DLD1 (cell line): ENCODE measurements at regions not wholly inside any gene's neighbourhood (a gene's known extent, or its start where the extent isn't known, plus 50 kb on each side); places are given as distances from the start of the nearest gene placed in this dataset.
"Not testable (repeated sequence)": the region's sequence is repeated elsewhere in the genome, so short reads cannot be mapped to it uniquely, and the experiment has no call there.

Experiments used
- in situ Hi-C: cut with HindIII; loops from 2 replicates; pipeline ENCODE4 v1.10.0; 2017; ENCODE audit warnings: low sequenced_read_pairs

DNA sequence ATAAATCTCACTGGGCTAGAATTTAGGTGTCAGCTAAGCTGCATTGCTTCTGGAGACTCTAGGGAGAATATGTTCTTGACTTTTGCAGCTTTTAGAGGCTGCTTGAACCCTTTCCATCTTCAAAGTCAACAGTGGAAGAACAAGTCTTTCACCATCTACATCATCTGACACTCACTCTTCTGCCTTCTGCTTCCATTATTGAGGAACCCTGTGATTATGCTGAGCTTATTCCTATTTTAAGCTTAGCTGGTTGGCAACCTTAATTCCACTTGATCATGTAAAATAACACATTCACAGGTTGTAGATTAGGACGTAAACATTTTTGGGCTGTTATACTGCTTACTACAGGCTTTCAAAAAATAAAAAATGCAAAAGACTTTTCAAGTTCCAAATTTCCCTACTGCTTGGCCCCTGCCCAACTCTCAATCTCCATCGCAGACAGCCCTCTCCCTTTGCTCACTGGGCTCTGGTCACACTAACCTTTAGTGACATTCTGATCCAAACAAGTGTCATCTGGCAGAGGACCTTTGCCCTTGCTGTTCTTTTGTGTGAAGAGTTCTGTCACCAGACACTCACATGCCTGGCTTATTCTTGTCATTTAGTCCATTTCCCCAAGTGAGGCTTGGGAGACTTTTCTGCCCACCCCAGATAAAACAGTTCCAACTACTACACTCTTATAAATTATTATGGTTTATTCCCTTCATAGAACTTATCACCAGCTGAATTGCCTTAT lies 1056.0 kb downstream of the STIM2 start:
- in situ Hi-C loops: no loop called here

DNA sequence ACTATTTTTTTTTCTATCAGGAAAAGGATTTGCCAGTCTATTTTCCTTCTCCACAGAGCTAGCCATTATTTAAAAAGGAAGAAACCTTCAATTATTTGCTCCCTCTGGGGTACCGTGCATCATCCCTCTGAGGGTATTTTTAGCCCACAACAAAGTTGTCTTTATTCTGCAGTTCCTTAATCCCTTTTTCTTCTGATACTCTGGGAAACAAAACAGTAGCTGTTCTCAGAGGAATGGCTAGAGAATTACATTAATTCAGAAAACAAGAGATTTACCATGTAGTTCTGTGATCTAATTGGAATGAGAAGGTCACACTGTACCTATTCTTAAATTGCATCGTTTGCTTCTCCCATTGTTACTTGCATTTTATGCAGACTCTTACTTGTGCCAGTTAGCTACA lies 1056.7 kb downstream of the STIM2 start:
- in situ Hi-C loops: no loop called here

DNA sequence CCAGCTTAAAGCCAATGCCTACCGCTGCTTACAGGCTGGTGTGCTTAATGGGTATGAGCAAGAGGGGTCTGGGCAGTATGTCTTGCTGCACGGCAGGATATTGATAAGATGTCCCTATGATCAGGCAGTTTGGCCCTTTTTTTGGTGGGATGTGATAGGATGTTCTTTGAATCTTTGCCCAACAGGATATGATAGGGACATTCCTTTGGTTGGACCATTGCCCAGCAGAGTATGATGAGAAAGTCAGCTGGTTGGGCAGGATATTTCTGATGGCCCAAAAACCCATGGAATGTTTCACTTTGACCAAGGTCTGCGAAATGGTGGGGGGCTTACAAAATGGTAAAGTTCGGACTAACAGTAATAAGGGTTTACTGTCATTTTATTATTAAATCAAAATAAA lies 1060.6 kb downstream of the STIM2 start:
- in situ Hi-C loops: no loop called here

DNA sequence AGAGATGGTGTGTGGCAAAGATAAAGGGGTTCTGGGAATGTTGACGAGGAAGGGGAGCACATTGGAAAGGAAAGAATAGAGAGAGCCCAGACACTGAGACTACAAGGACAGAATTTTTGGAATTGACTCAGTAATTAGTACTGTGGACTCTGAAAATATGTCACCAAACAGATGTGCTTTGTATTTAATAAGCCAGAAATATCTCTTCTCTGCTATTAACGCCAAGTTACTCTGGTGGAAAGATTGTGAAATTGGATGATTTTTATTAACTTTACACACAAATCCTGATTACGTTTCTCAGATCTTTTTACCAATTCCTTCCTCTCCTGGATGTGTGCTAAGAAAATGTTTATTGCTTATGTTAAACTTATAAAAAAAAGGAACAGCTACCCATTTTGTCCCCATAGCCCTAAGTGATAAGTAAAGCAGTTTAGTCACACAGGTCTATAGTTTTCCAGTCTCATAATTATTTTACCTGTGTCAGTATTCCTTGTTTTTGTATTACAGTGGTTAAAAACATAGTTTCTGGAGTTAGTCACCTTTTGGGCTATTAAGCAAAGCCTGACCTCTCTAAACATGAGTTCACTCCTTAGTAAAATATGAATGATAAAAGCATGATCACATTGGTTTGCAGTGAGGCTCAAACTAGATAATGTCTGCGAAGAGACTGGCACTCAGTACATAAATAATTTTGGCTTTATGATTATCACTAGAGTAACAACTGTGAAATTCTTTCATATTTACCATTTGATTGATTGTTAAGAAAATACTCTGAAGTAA lies 1068.3 kb downstream of the STIM2 start:
- in situ Hi-C loops: no loop called here

DNA sequence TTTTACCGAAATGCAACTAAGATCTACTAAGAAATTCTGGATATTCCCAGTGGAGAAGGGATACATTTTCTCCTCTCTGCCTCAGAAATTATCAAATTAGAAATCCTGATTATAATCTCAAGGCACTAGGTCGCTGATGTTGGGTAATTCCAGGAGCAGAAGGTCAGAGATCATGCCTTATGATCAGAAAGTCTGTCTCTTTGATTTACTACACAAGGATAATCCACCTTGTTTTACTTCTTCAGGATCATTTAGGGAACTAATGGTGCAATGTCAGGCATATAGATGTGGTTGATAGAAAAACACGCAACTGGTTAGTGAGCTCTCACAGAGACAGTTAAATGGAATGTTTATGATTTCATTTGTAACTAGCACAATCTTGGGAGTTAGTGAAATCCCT lies 1069.7 kb downstream of the STIM2 start:
- in situ Hi-C loops: no loop called here

GRCh38 chr4:27930976-27931375 lies 1070.3 kb downstream of the STIM2 start:
- in situ Hi-C loops: no loop called here

DNA sequence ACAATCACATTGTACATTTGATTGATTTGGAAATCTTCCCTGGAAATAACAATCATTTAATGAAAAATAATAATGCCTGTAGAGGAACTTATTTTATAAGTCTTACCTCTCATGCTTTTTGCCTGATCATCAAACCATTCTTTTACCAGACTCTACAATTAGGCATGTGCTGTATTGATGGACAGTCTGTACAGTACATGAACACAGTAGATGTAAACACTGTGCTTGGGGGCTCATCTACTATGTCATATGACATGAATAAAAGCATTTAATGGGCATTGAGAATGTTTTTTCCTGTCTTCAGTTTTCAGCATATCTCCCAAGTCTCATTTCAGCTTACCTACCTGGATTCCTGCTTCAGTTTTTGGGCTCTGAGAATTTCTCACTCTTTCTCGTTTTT lies 1070.9 kb downstream of the STIM2 start:
- in situ Hi-C loops: no loop called here

DNA sequence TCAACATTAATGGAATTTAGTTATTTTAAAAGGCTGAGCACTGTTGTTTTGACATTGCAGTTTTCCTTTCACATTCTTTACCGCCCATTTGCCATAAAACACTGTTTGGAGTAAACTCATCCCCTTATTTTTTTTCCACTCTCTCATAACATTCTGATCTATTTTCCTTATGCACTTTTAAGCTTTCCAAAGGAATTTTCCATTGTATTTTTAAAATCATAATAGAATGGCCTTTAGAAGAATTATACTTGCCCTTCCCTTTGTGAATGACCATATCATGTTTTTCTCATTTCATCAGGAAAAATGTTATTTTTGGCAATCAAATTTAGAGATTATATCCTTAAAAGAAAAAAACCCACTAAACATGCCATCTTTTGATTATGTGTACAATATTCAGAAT lies 1074.2 kb downstream of the STIM2 start:
- in situ Hi-C loops: no loop called here

- in situ Hi-C loops: no loop called here
Observed at GRCh38 chr4:27946799-27947198, 1086.2 kb downstream of the STIM2 start.

DNA sequence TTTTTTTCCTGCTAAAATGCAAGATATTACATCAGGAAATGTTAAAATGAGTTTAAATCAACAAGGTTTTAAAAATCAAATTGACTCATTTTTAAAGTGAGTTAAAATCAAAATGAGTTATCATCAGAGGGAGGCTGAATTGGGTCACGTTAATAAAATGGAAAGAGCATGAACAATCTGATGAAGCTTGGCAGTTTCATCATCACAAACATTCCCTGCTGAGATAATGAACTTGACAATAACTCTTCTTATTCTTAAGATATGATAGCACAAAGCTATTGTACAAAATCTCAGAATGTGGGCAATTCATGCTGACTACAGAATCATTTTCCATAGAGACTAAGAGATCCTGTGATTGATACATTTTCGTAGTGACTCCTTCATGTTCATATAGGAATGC lies 1086.7 kb downstream of the STIM2 start:
- in situ Hi-C loops: no loop called here

DNA sequence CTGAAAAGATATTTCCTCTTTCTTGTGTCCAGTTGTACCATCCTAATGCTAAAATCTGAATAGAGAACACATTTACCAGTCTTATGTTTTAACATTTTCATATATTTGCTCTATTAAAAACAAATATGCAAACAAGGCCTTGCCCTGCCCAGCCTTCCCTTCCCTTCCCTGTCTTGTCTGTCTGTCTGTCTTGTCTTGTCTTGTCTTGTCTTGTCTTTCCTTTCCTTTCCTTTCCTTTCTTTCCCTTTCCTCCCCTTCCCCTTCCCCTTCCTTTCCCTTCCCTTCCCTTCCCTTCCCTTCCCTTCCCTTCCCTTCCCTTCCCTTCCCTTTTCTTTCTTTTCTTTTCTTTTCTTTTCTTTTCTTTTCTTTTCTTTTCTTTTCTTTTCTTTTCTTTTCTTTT lies 1103.5 kb downstream of the STIM2 start:
- in situ Hi-C loops: no loop called here

DNA sequence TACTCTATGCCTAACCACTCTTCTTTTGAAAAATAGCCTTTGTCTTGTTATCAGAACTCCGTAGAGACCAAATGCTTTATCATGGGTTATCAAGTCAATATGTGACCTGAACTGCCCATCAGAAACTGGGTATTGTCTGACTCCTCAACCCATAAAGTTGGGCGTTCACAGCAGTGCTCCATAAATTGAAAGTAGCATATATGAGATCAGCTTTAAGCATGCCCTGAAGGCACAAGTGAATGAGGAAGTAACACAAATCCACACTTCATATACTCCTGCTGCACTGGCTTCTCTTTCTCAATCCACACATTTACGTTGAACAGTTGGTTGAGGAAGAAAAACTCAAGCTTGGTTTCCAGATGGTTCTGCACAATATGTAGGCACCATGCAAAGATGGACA lies 1106.0 kb downstream of the STIM2 start:
- in situ Hi-C loops: no loop called here

- in situ Hi-C loops: no loop called here
Observed at GRCh38 chr4:27973056-27973455, 1112.4 kb downstream of the STIM2 start.

- in situ Hi-C loops: no loop called here
Observed at GRCh38 chr4:27973700-27974099, 1113.1 kb downstream of the STIM2 start.

DNA sequence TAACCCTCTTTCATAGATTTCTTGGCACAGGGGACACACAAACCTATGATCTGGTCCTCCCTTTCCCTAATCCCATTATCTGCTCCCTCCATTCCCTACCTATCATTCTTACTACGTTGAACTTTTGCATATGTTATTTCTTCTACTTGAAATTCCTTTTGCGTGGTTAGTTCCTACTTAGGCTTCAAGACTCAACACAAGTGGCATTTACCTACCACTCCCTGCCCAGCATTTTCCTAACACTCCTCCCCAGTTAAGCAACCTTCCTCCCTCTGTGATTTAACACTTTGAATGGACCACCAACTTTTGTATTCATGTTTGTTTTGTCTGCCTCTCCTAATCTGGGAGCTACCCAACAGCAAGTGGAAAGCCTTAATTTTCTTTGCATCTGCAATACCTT lies 1113.7 kb downstream of the STIM2 start:
- in situ Hi-C loops: no loop called here

DNA sequence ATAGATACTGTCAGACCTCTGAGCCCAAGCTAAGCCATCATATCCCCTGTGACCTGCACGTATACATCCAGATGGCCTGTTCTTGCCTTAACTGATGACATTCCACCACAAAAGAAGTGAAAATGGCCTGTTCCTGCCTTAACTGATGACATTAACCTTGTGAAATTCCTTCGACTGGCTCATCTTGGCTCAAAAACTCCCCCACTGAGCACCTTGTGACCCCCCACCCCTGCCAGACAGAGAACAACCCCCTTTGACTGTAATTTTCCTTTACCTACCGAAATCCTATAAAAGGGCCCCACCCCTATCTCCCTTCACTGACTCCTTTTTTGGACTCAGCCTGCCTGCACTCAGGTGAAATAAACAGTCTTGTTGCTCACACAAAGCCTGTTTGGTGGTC lies 1114.2 kb downstream of the STIM2 start:
- in situ Hi-C loops: not testable (repeated sequence)

DNA sequence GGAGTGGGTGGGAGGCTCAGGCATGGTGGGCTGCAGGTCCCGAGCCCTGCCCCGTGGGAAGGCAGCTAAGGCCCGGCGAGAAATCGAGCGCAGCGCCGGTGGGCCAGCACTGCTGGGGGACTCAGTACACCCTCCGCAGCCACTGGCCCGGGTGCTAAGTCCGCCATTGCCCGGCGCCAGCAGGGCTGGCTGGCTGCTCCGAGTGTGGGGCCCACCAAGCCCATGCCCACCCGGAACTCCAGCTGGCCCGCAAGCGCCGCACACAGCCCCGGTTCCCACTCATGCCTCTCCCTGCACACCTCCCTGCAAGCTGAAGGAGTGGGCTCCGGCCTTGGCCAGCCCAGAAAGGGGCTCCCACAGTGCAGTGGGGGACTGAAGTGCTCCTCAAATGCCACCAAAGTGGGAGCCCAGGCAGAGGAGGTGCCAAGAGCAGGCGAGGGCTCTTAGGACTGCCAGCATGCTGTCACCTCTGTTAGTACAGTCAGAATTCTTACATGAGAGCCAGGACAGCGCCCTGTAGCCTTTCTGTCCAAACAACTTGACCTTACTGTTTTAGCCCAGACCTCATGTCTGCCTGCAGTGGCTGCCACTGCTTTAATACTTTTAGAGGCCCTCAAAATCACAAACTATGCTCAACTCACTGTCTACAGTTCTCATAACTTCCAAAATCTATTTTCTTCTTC lies 1117.9 kb downstream of the STIM2 start:
- in situ Hi-C loops: not testable (repeated sequence)

DNA sequence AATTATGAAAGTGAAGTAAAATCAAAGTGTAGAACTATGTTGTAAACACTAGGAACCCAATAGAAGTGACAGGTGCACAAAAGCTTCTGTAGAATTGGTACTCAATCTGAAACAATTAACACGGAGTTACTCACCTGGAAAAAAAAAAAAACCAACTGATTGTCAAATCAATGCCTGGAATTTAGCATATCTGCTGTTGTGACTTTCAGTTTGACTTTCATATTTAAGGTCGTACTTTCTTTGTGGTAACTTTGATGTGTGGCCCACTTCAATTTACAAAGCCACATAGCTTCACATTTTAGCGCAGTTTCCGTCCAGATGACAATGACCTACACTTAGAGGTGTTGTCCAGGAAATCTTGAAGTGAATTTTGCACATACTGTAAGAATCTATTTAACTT lies 1124.9 kb downstream of the STIM2 start:
- in situ Hi-C loops: no loop called here

DNA sequence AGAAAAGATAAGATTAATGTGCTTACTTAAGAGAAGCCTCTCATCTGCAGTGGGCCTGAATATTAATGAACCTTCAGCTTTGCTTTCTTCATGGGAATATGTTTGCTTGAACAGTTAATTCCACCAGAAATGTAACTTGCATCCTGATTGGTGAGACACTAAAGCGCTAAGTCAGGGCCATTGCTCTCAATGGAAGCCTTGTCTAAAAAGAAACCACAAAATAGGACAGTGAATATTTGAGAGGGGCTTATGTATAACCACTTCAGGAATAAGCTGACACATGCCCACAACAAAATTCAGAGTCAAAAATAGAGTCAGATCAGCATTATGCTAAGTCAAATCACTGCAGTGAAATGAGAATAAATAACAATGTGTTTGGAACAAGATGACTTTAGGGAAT lies 1125.8 kb downstream of the STIM2 start:
- in situ Hi-C loops: no loop called here

- in situ Hi-C loops: no loop called here
Observed at GRCh38 chr4:28001698-28002097, 1141.1 kb downstream of the STIM2 start.

- in situ Hi-C loops: no loop called here
Observed at GRCh38 chr4:28004520-28004919, 1143.9 kb downstream of the STIM2 start.

DNA sequence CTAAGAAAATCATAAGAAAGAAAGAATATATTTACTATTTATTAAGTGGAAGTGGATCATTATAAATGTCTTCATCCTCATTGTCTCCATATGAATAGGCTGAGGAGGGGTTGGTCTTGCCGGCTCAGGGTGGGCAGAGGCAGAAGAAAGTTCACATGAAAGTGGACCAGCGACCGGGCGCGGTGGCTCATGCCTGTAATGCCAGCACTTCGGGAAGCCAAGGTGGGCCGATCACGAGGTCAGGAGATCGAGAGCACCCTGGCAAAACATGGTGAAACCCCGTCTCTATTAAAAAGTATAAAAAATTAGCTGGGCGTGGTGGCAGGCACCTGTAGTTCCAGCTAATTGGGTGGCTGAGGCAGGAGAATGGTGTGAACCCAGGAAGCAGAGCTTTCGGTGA lies 1145.4 kb downstream of the STIM2 start:
- in situ Hi-C loops: no loop called here
